ENCODE measurements at regions not wholly inside any gene's neighbourhood (a gene's known extent, or its start where the extent isn't known, plus 50 kb on each side); places are given as distances from the start of the nearest gene placed in this dataset.

- DNase-seq, result no peak
Measured at GRCh38 chr9:27625751-27626150, 52.5 kb upstream of the C9orf72 start.

GRCh38 chr9:27626244-27627187, 53.2 kb upstream of the C9orf72 start:
- no peak for DNase-seq

GRCh38 chr9:27627188-27627564, 53.9 kb upstream of the C9orf72 start:
- no peak for DNase-seq

- peak; percentile 27 to 65 (median 56) for DNase-seq
Measured at GRCh38 chr9:27628311-27628710, 55.0 kb upstream of the C9orf72 start.

- no peak for DNase-seq
Measured at GRCh38 chr9:27629425-27629824, 56.1 kb upstream of the C9orf72 start.

- DNase-seq, result no peak
Measured at GRCh38 chr9:27632254-27632653, 59.0 kb upstream of the C9orf72 start.

GRCh38 chr9:27633764-27634163, 60.5 kb upstream of the C9orf72 start:
- DNase-seq, result peak; percentile 24 to 73 (median 66)

- peak; percentile 36 to 67 (median 58) for DNase-seq
Measured at GRCh38 chr9:27634879-27635278, 61.6 kb upstream of the C9orf72 start.

- DNase-seq, result no peak
Measured at GRCh38 chr9:27638716-27639115, 65.4 kb upstream of the C9orf72 start.

- peak in 1 of 4 experiments; percentile 37 for DNase-seq
Measured at GRCh38 chr9:27645161-27645840, 72.0 kb upstream of the C9orf72 start.

- DNase-seq, result no peak
Measured at GRCh38 chr9:27653246-27653645, 80.0 kb upstream of the C9orf72 start.

GRCh38 chr9:27653957-27654356, 80.7 kb upstream of the C9orf72 start:
- DNase-seq, result no peak

- DNase-seq, result no peak
Measured at GRCh38 chr9:27654629-27655285, 81.5 kb upstream of the C9orf72 start.

GRCh38 chr9:27655441-27655840, 82.2 kb upstream of the C9orf72 start:
- DNase-seq, result peak; percentile 10 to 69 (median 47)

- DNase-seq, result peak in 3 of 4 experiments; percentile 9 to 73 (median 19)
Measured at GRCh38 chr9:27659001-27659400, 85.7 kb upstream of the C9orf72 start.

GRCh38 chr9:27659571-27659970, 86.3 kb upstream of the C9orf72 start:
- DNase-seq, result no peak

GRCh38 chr9:27660148-27660547, 86.9 kb upstream of the C9orf72 start:
- no peak for DNase-seq

GRCh38 chr9:27663526-27663925, 90.2 kb upstream of the C9orf72 start:
- DNase-seq, result no peak

- DNase-seq, result peak; percentile 58 to 73 (median 65)
Measured at GRCh38 chr9:27664121-27664779, 91.0 kb upstream of the C9orf72 start.

GRCh38 chr9:27665136-27665535, 91.9 kb upstream of the C9orf72 start:
- no peak for DNase-seq

GRCh38 chr9:27668280-27668679, 95.0 kb upstream of the C9orf72 start:
- DNase-seq, result peak in 2 of 4 experiments; percentile 6 to 22

GRCh38 chr9:27671636-27672035, 98.4 kb upstream of the C9orf72 start:
- no peak for DNase-seq

- DNase-seq, result peak in 3 of 4 experiments; percentile 29 to 59 (median 47)
Measured at GRCh38 chr9:27672718-27673117, 99.4 kb upstream of the C9orf72 start.

Data from suppressor macrophage (primary cell).